ENCODE measurements at regions not wholly inside any gene's neighbourhood (a gene's known extent, or its start where the extent isn't known, plus 50 kb on each side); places are given as distances from the start of the nearest gene placed in this dataset.

DNA sequence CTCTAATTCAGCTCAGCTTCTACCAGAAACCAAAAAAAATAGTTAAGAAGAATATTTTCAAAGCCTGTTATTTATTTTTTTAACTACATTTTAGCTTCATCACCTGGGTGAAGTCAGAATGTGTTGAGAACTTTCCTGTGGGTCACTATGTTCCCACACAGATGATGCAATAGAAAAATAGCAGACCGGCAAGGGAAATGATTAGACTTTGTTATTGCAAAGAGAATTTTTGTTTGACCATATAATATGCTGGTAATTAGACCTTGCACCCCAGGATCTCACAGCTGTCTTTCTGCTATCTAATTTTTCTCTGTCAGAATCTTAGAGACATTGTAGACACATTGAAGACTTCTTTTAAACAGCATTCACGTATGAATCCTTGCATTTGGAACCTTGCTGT lies 299.3 kb downstream of the TBX15 start:
- no peaks in the 10 kb centered on the region for H3K9me3 ChIP-seq
- H3K36me3 ChIP-seq, result no peaks in the 10 kb centered on the region
- no peak overlapping the region for H3K27ac ChIP-seq
- H3K4me3 ChIP-seq, result no peak overlapping the region
- TF ChIP-seq POLR2A (IDR thresholded peaks at IDR 0.05), result no peak
- TF ChIP-seq, protein P1, sequence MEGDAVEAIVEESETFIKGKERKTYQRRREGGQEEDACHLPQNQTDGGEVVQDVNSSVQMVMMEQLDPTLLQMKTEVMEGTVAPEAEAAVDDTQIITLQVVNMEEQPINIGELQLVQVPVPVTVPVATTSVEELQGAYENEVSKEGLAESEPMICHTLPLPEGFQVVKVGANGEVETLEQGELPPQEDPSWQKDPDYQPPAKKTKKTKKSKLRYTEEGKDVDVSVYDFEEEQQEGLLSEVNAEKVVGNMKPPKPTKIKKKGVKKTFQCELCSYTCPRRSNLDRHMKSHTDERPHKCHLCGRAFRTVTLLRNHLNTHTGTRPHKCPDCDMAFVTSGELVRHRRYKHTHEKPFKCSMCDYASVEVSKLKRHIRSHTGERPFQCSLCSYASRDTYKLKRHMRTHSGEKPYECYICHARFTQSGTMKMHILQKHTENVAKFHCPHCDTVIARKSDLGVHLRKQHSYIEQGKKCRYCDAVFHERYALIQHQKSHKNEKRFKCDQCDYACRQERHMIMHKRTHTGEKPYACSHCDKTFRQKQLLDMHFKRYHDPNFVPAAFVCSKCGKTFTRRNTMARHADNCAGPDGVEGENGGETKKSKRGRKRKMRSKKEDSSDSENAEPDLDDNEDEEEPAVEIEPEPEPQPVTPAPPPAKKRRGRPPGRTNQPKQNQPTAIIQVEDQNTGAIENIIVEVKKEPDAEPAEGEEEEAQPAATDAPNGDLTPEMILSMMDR (IDR thresholded peaks at IDR 0.05), result no peak
- H3K27me3 ChIP-seq, result no peaks in the 10 kb centered on the region
- no peak for DNase-seq
- no peaks in the 10 kb centered on the region for H3K4me1 ChIP-seq

DNA sequence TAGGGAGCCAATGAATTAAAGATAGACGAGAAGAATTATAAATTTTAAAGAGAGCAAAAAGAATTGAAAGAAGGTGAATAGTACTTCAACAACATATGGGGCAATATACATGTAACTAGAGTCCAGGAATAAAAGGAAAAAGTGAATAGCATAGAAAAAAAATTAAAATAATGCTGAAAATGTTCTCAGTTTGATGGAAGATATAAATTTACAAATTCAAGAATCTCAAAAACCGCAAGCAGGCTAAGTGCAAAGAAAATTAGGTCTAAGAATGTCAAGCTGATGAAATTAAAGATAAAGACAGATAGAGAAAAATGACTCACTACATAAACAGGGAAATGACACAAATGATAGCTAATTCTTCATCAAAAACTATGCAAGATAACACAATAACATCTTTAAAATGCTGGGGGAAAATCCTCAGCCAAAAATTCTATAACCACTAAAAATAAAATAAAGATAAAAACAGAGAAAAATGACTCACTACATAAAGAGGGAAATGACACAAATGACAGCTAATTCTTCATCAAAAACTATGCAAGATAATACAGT lies 326.3 kb downstream of the TBX15 start:
- Histone ChIP-seq H3K27me3 (no peaks in the 10 kb centered on the region), H3K36me3 (no peaks in the 10 kb centered on the region), H3K4me3 (no peak overlapping the region), H3K27ac (no peak overlapping the region), H3K9me3 (no peaks in the 10 kb centered on the region), H3K4me1 (no peaks in the 10 kb centered on the region)
- TF ChIP-seq, protein P1 (IDR thresholded peaks at IDR 0.05), result no peak
- no peak for TF ChIP-seq POLR2A (IDR thresholded peaks at IDR 0.05)
- DNase-seq, result no peak

DNA sequence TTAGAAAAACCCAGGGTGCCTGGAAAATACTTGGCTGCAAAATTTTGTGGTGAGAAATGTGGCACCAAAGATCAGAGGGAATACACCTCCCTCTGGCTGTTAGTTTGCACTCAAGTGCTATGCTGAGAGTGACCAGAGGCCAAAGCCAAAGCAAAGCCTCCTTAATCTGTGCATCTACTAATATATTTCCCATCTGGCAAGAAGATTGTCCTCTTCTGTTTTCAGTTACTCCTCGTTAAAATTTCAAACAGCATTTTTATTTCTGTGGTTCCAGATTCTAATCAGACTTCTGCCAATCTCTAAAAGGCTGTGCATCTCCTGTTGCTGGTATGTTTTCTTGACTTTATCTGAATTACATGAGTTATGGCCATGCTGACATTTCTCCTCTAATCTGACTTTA lies 327.4 kb downstream of the TBX15 start:
- Histone ChIP-seq H3K4me3 (no peak overlapping the region), H3K9me3 (peaks cover 0 to 3% (median 0%) of the 10 kb centered on the region in 4 donors), H3K27ac (no peak overlapping the region), H3K36me3 (no peaks in the 10 kb centered on the region), H3K4me1 (no peaks in the 10 kb centered on the region), H3K27me3 (no peaks in the 10 kb centered on the region)
- no peak for TF ChIP-seq POLR2A (IDR thresholded peaks at IDR 0.05)
- TF ChIP-seq, protein P1 (IDR thresholded peaks at IDR 0.05), result no peak
- DNase-seq, result no peak

DNA sequence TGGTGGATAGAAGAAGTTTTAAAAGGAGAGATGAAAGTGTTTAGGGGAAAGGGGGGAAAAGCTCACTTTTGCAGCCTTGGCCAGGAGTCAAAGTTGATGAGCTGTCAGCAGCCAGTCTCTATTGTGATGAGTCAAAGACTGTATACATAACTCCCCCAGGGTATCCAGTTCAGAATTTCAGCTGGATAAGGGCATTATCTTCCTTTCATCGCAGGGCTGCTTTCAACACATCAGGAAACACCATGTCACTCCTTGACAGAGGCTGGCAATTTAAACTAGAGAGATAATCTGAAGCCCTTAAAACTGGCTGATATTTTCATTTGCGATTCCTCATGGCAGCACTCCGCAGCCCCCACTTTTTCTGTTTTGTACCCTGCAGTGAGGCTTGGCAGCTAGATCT lies 328.5 kb downstream of the TBX15 start:
- Histone ChIP-seq H3K36me3 (no peaks in the 10 kb centered on the region), H3K4me1 (no peaks in the 10 kb centered on the region), H3K4me3 (no peak overlapping the region), H3K27me3 (no peaks in the 10 kb centered on the region), H3K9me3 (peaks cover 0 to 3% (median 0%) of the 10 kb centered on the region in 4 donors), H3K27ac (no peak overlapping the region)
- DNase-seq, result no peak
- no peak for TF ChIP-seq POLR2A (IDR thresholded peaks at IDR 0.05)
- TF ChIP-seq, protein P1 (IDR thresholded peaks at IDR 0.05), result no peak

DNA sequence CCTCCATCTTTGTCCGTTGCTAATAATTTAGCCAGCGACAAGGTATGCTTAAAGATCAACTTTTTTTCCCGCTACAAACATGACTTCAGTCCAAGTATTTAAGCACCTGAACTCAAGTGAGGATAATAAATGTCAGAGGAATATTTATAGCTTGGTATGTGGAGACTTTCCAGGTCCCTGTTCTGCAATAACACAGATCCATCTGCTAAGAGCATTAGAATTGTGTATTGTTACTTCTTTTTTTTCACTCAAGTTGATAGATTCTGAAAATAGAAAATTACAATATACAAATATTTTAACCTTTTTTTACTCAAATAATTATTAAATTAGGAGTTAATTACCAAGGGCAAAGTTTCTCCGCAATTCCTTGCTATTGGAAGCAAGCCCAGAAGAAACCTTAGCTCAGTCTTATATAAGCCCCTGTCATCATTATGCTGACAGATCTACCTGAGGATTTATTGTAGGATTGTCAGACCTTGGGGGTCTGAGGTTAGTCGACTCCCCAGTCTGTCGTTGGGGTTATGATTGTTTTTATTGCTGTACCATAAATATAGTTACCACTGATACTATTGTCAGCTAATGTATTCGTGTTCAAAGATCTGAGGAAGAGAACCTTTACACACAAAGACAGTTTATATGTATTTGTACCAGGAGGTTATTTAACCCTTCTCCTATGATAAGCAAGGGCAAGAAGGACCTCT lies 337.9 kb downstream of the TBX15 start:
- Histone ChIP-seq H3K36me3 (no peaks in the 10 kb centered on the region), H3K27ac (no peak overlapping the region), H3K27me3 (no peaks in the 10 kb centered on the region), H3K9me3 (no peaks in the 10 kb centered on the region), H3K4me1 (no peaks in the 10 kb centered on the region), H3K4me3 (no peak overlapping the region)
- TF ChIP-seq, protein P1 (IDR thresholded peaks at IDR 0.05), result no peak
- TF ChIP-seq POLR2A (IDR thresholded peaks at IDR 0.05), result no peak
- DNase-seq, result no peak
